GM19328 (cell line): ENCODE measurements at regions not wholly inside any gene's neighbourhood (a gene's known extent, or its start where the extent isn't known, plus 50 kb on each side); places are given as distances from the start of the nearest gene placed in this dataset.

ENCODE experiments used
- ATAC-seq: cut with Tn5 transposase; IDR thresholded peaks from one replicate; pipeline ENCODE4 v1.9.1; 2021; ENCODE audit warnings: mild to moderate bottlenecking, moderate library complexity; ENCODE audit not compliant: unreplicated experiment

GRCh38 chr7:118298771-118299170 lies 74.3 kb downstream of the ANKRD7 start:
- ATAC-seq, result no peak

GRCh38 chr7:118300177-118300576 lies 75.7 kb downstream of the ANKRD7 start:
- no peak for ATAC-seq

GRCh38 chr7:118304100-118304499 lies 79.6 kb downstream of the ANKRD7 start:
- ATAC-seq, result no peak

- no peak for ATAC-seq
These were observed 81.2 kb downstream of the ANKRD7 start for GRCh38 chr7:118305671-118306070.

- no peak for ATAC-seq
These were observed 82.3 kb downstream of the ANKRD7 start for GRCh38 chr7:118306771-118307170.

- peak; percentile 77 for ATAC-seq
These were observed 86.8 kb downstream of the ANKRD7 start for GRCh38 chr7:118311121-118311836.

GRCh38 chr7:118312051-118312450 lies 87.5 kb downstream of the ANKRD7 start:
- ATAC-seq, result no peak

GRCh38 chr7:118312966-118313365 lies 88.5 kb downstream of the ANKRD7 start:
- ATAC-seq, result peak; percentile 64

GRCh38 chr7:118324790-118325449 lies 100.4 kb downstream of the ANKRD7 start:
- ATAC-seq, result no peak

- ATAC-seq, result no peak
These were observed 100.9 kb downstream of the ANKRD7 start for GRCh38 chr7:118325450-118325808.

- no peak for ATAC-seq
These were observed 102.7 kb downstream of the ANKRD7 start for GRCh38 chr7:118327174-118327573.

- ATAC-seq, result no peak
These were observed 104.2 kb downstream of the ANKRD7 start for GRCh38 chr7:118328505-118329211.

GRCh38 chr7:118330388-118330787 lies 105.9 kb downstream of the ANKRD7 start:
- no peak for ATAC-seq

- no peak for ATAC-seq
These were observed 122.2 kb downstream of the ANKRD7 start for GRCh38 chr7:118346748-118347147.

- ATAC-seq, result no peak
These were observed 125.1 kb downstream of the ANKRD7 start for GRCh38 chr7:118349604-118350003.

GRCh38 chr7:118350260-118350659 lies 125.8 kb downstream of the ANKRD7 start:
- ATAC-seq, result no peak

GRCh38 chr7:118352867-118353453 lies 128.5 kb downstream of the ANKRD7 start:
- no peak for ATAC-seq

GRCh38 chr7:118366363-118366762 lies 141.9 kb downstream of the ANKRD7 start:
- no peak for ATAC-seq

GRCh38 chr7:118368958-118369357 lies 144.5 kb downstream of the ANKRD7 start:
- no peak for ATAC-seq

GRCh38 chr7:118369987-118370386 lies 145.5 kb downstream of the ANKRD7 start:
- no peak for ATAC-seq

- peak; percentile 46 for ATAC-seq
These were observed 148.0 kb downstream of the ANKRD7 start for GRCh38 chr7:118372530-118372929.

- no peak for ATAC-seq
These were observed 165.1 kb downstream of the ANKRD7 start for GRCh38 chr7:118389629-118390028.
